HFF-Myc (cell line): ENCODE measurements at regions not wholly inside any gene's neighbourhood (a gene's known extent, or its start where the extent isn't known, plus 50 kb on each side); places are given as distances from the start of the nearest gene placed in this dataset.
"Not testable (repeated sequence)": the region's sequence is repeated elsewhere in the genome, so short reads cannot be mapped to it uniquely, and the experiment has no call there.

Experiments used
- DNase-seq: peaks from one replicate; pipeline ENCODE4 v3.0.0-alpha.2; 2011; ENCODE audit warnings: low read depth; ENCODE audit errors: extremely low read depth
- H3K4me3 ChIP-seq: replicated peaks from 2 replicates; pipeline ENCODE4 v1.5.1; 2011; ENCODE audit warnings: low read depth, mild to moderate bottlenecking, control low read depth, low read length
- CTCF ChIP-seq: IDR thresholded peaks from 2 replicates; pipeline ENCODE4 v1.5.1; 2012; ENCODE audit warnings: mild to moderate bottlenecking, low read depth, low read length, control low read depth; ENCODE audit errors: missing control alignments

GRCh38 chr13:60661521-60661920 lies 264.5 kb downstream of the TDRD3 start:
- no peak for TF ChIP-seq CTCF
- H3K4me3 ChIP-seq: no peak overlapping the region
- DNase-seq: no peak

- not testable (repeated sequence) for DNase-seq, H3K4me3 ChIP-seq
Measured at GRCh38 chr13:60657586-60657985, 260.6 kb downstream of the TDRD3 start.

- H3K4me3 ChIP-seq: no peak overlapping the region
- TF ChIP-seq CTCF: no peak
- DNase-seq: no peak
Measured at GRCh38 chr13:60655256-60655655, 258.2 kb downstream of the TDRD3 start.

- TF ChIP-seq CTCF: no peak
- H3K4me3 ChIP-seq: no peak overlapping the region
- no peak for DNase-seq
Measured at GRCh38 chr13:60654415-60654814, 257.4 kb downstream of the TDRD3 start.

- no peak for DNase-seq
- no peak overlapping the region for H3K4me3 ChIP-seq
- TF ChIP-seq CTCF: no peak
Measured at GRCh38 chr13:60647547-60647946, 250.5 kb downstream of the TDRD3 start.

- H3K4me3 ChIP-seq: no peak overlapping the region
- TF ChIP-seq CTCF: no peak
- no peak for DNase-seq
Measured at GRCh38 chr13:60646620-60647019, 249.6 kb downstream of the TDRD3 start.

GRCh38 chr13:60645676-60646075 lies 248.7 kb downstream of the TDRD3 start:
- no peak overlapping the region for H3K4me3 ChIP-seq
- TF ChIP-seq CTCF: no peak
- no peak for DNase-seq

GRCh38 chr13:60642552-60642951 lies 245.5 kb downstream of the TDRD3 start:
- no peak for TF ChIP-seq CTCF
- H3K4me3 ChIP-seq: no peak overlapping the region
- DNase-seq: no peak
